GM19324 (cell line): ENCODE measurements at regions not wholly inside any gene's neighbourhood (a gene's known extent, or its start where the extent isn't known, plus 50 kb on each side); places are given as distances from the start of the nearest gene placed in this dataset.

Experiments
- ATAC-seq: cut with Tn5 transposase; IDR thresholded peaks from one replicate; pipeline ENCODE4 v1.9.1; 2021; ENCODE audit warnings: mild to moderate bottlenecking, moderate library complexity; ENCODE audit not compliant: unreplicated experiment, low FRiP score

DNA sequence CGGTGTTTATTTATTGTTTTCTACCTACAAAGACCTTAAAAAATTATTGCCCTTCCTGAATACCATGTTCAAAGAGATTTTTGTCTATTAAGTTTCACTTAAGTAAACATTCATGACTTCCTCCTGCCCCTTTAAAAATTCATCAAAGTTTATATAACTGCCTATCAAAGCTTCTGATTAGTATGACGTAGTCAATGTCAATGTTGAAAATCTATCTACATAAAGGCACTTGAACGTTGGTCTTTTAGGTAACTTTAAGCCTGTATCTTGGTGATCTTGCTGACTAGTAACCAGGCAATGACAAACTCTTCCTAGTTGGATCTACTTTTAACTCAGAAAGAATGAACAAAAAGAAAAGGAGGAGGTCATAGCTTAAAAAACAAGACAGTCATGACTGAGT lies 97.2 kb downstream of the MAIP1 start:
- no peak for ATAC-seq

DNA sequence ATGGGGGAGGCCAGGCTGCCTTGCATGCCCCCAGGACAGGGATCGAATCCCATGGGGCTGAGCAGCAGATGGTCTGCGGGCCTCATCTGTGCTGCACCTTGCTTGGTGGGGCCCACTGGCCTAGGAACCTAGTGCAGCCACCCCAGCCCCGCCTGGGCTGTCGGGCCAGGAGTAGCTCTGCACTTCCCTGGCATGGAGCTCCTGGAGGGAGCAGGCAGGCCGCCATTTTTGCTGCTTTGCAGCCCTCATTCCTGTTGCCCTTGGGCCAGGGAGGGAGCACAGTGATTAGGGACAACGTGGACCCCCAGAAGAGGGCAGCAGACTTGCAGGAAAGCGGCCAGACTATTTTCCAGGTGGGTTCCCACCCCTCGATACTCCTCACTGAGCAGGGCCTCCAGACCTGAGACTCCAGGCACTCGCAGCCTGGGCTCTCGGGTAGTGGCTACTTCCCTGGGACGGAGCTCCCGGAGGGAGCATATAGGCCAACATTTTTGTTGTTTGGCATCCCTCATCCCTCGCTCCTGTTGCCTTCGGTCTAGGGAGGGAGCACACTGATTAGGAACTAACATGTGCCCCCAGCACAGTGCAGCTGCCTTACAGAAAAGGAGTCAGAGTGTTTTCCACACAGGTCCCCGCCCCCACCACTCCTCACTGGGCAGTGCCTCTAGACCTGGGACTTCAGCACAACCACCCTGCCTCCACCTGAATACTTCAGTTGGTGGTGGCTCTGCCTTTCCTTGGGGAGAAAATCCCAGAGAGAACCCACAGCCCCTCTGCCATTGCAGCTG lies 99.5 kb downstream of the MAIP1 start:
- no peak for ATAC-seq

DNA sequence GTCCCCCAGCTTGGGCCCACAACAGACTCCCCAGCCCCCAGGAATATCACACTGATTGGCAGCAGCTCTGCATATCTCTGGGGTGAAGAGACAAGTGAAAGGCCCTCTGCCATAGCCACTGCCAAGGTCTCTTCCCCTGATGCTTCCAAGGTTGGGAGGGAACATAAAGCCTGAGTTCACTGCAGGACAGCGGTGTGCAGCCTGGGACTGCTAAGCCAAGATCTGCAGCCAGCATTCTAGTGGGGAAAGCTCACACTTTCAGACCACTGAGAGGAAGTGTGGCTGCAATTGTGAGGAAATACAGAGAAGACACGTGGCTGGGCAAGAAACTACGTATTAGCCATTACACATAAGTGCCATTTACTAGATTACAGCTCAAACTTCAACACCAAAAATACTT lies 100.7 kb downstream of the MAIP1 start:
- ATAC-seq = no peak

DNA sequence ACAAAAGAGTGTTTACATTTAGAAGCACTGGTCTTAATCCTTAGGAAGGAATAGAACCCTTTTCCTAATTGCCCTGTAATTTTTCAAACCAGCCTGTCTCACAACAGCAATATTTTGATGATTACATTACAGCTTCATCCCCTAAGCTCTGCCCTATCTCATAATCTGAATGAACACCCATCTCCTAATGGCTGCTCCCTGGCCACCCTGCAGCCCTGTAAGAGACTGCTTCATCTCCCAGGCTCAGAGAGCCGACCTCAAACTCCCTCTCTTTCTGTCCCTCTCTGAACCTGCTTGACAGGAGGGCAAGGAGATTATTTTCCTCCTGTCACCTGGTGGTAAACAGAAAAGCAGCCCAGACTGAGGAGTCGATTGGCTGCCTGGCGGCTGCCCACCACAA lies 107.8 kb downstream of the MAIP1 start:
- ATAC-seq = no peak

DNA sequence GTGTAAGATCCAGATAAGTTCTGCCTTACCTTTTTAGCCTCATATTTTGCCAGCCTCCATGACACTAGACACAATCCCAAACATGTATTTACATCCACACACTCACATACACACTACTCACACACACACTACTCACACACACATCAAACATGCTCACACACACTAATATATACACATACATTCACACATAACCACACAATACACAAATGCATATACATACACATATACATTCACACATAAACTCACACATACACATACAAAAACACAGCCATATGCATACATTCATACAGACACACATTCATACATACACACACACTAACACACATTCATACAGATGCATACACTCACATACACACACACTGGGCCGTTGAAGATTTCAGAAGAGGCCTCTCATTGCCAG lies 109.5 kb downstream of the MAIP1 start:
- no peak for ATAC-seq

DNA sequence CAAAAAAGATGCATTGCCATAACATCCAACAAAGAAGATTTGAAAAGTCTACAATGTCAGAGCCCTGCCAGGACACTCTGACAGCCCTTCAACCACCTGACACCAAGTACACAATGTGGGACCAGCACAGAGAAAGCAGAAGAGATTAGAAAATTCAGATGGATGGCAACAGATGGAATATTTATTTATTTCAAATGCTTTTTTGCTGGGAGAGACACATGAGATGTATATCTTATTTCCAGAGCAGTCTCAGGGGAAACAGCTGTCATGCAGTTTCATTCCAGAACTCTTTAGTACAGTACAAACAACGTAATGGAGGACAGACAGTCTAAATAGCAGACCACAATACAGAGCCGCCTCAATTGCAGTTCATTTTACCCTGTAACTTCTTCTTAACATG lies 110.1 kb downstream of the MAIP1 start:
- no peak for ATAC-seq

DNA sequence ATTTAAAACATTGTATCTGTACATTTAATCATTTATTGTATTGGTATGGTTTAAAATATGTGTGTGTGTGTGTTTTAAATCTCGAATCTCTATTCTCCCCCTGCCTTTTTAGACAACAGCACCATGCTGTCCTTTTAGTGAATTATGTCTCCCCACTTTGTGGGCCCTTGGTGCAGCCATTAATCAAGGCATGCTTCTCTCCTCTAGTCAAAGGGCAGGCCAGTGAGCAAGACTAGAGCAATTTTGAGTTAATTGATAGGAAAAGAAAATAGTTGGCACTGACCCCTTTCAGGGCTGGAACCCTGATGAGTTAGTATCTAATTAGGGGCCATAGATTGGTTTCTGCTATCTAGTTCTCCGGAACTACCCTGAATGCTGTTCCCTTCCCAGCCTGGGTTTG lies 111.0 kb downstream of the MAIP1 start:
- ATAC-seq = no peak

DNA sequence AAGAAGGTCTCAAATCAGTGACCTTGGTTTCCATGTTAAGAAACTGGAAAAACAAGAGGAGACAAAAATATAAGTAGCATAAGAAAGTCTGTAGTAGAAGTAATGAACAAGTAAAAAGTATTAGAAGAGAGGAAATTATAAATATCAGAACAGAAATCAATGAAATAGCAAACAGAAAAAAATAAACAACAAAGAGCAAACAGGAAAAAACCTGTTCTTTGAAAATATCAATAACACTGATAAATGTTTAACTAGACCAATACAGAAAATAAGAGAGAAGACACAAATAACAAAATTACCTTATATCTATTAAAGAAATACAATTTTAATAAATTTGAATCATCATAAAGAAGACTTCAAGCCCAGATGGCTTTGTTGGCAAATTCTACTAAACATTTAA lies 113.3 kb downstream of the MAIP1 start:
- ATAC-seq = no peak

DNA sequence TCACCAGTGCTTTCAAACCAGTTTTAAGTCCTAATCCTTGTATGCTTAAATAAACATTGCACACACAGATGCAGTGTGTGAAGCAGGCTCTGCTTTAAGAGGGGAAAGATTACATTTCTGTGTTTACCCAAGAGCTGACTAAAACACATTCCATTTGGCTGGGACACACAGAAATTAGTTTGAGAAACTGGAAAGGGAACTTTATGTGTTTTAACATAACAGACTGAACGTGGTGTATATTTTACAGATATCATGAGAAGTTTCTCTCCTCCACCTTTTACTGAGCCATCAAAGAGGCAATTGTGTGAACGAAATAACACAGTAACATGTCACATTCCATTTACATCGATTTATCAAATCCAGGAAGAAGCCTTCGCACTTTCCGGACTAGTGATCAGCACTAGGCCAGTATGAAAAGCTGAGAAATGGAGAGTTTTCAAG lies 121.8 kb downstream of the MAIP1 start:
- no peak for ATAC-seq

DNA sequence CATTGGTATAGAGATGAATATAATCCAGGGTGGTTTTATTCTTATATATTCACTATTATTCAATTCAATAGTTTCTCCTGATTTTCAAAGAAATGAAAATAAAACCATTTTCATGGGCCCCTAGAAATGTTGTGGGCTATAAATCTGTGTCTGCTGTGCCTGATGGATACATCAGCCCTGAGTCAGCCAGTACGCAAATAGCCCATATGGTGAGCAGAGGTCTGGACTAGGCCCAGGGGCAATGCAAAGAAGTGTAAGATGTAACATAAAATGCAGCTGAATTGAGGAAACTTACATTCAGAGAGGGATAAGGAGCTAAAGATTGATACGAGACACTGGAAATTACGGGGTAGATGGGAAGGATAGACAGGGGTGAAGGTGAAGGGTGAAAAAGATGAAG lies 122.5 kb downstream of the MAIP1 start:
- no peak for ATAC-seq

DNA sequence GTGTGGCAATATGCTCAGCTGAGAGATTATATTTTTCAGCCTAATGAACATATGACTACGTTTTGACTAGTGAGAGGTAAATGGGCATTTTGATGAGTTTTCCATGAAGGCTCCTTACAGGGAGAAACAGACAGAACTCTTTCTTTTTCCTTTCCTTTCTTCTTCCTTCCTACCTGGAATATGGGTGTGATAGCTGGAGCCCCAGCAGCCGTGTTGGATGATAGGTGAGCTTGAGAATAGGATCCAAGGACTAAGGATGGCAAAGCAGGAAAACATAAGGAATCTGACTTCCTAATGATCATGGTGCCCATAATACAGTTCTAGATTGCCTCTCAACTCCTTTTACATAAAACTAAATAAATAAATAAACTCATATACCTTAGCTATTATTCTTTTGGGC lies 124.0 kb downstream of the MAIP1 start:
- no peak for ATAC-seq

DNA sequence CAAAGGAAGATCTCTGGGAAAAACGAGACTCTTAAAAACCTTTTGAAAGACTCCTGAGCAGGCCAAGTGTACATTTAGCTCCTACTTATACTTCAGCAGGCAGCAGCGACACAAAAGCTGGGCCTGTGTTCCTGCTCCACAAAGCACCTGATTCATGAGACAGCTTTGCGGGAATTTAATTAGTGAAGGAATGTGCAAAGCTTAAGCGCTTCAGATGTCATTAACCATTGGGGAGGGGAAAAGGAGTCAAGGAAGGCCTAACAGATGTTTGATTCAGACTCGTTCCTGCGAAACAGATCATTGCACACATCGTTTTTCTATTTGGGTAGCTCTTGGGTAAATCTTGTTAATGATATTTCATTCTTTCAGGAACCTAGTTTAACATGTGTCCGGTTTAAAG lies 125.9 kb downstream of the MAIP1 start:
- no peak for ATAC-seq

DNA sequence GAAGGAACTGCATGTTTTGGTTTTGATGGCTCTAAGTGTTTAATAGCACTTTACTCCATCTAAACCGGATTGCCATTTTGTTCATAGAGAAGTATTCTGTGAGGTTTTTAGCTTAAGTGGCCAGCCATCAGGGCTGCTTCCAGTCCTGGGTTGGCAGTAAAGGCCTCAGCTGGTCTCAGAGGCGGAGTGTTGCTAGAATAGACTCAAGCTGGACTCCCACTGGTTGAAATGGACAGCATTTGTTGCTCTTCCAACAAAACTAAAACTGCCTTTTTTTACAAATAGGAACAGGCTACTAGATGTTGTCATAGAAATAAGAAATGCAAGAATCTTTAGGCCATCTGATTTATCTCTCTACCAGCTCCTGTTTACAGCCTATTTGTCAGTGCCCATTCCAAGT lies 126.4 kb downstream of the MAIP1 start:
- ATAC-seq = no peak

DNA sequence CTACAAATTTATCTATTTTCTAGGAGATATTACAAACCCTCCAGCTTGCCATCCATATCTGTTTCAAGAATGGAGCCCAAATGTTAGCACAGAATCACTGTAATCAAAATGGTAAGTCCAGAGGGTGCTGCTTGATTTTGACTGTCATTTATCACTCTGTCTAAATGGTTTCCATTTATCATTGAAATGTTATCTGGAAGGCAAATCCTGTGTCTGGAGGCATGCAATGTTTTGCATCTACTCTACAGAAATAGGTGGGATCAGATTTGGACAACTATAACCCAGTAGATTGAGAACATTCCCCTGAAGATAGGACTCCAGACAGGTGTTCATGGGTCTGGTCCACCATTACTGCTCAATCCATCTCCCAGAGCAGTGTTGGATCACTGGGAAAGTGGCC lies 128.7 kb downstream of the MAIP1 start:
- ATAC-seq = no peak

DNA sequence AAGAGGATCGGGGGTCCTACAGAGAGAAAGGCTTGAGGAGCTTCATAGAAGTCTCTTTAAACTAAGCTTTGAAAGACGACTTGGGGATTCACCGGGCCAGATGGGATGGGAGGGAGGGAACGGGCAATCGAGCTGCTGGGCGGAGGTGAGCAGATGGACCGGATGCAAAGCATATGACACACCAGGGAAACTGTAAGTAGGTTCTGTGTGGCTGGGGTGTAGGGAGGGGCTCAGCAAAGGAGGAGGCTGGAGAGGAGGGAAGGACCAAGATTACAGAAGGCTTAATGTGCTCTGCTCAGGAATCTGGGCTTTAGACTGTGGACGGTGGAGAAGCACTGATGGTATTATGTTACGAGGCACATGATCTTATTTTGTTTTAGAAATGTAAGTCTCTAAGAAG lies 131.5 kb downstream of the MAIP1 start:
- ATAC-seq = no peak

DNA sequence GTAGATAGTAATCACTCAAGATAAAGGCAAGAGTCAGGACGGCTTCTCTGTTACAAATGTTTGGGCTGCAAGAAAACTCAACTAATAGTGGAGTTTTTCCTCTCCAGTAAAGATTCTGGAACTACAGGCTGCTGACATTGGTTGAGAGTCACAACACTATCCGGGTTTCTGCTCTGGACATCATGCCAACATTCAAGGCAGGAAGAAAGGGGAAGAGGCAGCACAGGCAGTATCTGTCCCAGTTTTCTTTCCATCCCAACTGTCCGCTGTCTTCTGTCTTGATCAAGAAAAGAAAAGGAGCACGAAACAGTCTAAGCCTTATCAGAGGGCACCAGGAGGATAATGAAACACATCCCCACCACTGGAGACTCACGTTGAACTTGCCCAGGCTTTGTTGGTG lies 132.1 kb downstream of the MAIP1 start:
- no peak for ATAC-seq

DNA sequence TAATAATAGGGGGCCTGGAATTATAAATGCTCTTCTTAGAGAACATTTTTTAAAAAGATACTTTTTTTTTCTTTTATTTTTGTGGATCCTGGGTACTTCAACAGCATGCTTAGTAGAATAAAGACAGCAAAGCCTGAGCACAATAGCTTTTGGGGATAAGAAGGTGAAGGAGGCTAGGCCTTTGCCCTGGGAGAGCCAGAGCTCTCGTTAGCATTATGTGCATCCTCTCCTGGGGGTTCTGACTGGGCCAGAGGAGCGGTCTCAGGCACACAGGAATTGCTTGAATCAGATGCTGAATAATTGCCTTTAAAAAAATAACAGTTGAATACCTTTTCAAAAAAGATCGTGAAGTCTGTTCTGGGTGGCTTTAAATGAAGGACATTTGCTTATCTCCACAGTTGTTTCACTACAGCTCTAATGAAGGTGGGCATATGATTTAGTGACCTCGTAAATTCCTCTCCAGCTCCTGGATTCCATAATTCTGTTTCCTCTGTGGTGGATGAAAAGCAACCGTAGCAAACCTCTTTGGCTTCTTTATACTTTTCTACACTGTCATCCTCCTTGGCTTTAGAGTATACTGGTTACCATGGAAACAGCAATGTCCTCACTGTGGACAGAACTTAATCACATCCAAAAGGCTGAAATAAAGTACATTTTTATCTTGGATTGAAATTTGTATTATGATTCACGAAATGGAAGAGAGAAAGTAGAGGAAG lies 133.8 kb downstream of the MAIP1 start:
- no peak for ATAC-seq

DNA sequence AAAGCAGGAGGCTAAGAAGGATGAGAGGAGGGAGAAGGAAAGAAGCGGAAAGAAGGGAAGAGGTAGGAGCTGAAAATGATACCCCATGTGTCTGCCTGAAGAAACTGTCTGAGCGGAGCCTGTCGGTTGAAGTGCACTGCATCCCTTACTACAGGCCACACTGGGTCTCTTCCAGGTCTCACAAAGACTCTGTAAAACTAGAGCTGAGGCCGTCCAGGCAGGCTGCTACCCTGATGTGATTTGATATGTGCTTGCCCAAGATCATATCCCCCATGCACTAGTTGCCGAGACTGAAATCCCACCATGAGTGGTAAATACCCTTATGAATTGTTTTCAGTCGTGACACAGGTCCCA lies 134.4 kb downstream of the MAIP1 start:
- ATAC-seq = no peak

DNA sequence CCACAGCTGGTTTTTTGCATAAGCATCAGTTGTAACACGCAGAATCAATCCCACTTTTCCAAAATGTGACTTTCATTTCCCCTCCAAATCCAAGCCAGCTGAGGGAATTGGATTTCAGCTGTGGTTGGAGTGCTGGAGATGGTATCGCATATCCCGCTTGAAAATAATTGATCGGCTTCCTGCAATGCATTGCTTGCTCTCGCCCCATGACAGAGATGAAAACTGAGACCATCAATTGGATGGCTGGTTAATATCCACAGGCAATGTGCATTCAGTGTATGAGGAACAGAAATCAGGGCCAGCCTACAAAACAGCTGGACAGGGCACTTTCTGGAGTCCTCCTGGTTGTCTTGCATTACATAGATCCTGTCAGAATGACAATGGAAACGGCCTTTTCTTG lies 135.3 kb downstream of the MAIP1 start:
- no peak for ATAC-seq

DNA sequence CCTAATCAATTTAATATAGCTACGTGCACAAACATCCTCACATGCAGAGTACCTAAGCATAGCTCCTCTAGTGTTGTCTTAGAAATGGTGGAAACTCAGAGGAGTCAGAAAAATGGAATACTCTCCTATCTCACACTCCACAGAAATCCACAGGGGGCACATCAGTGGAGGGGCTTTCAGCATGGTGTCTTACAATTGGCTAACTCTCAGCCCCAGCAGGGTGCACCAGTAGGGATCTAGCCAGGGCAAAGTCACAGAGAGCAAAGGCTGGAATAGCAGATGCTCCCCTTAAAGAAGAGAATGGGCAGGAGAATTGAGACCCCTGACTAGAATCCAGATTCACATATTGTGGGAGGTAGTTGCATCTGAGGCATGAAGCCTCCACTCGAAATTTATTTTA lies 135.7 kb downstream of the MAIP1 start:
- ATAC-seq = no peak

DNA sequence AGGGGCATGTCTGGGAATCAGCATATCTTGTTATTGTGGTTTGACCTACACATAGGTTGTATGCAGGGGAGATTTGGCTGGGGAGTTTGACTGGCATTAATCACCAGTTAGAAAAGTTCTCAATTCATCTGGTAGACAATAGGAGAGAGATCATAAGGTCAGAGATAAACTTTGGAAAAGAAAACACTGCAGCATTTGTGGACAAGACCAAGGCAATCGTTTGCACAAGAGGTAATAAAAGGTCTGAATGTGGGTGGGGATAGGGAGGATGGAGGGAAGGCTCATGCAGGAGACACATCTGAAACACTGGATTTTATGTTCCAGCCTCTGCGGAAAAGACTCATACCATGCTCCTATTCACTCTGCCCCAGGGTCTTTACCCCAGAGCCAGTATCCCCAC lies 136.9 kb downstream of the MAIP1 start:
- ATAC-seq = no peak

DNA sequence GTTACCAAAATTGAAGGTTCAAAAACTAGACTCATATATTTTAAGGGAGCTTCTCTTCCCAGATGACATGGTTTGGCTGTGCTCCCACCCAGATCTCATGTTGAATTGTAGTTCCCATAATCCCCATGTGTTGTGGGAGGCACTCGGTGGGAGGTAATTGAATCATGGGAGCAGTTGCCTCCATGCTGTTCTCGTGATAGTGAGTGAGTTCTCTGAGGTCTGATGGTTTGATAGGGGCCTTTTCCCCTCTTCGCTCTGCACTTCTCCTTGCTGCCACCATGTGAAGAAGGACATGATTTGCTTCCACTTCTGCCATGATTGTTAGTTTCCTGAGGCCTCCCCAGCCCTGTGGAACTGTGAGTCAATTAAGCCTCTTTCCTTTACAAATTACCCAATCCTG lies 140.1 kb downstream of the MAIP1 start:
- no peak for ATAC-seq
